Subcutaneous abdominal adipose tissue (tissue), 5 donors: ENCODE measurements at regions not wholly inside any gene's neighbourhood (a gene's known extent, or its start where the extent isn't known, plus 50 kb on each side); places are given as distances from the start of the nearest gene placed in this dataset.
"Not testable (repeated sequence)": the region's sequence is repeated elsewhere in the genome, so short reads cannot be mapped to it uniquely, and the experiment has no call there.

Experiments
- H3K27ac ChIP-seq: one replicate; pipeline ENCODE4 v1.7.0; 2013; ENCODE audit warnings: low read depth, mild to moderate bottlenecking, inconsistent platforms, low read length, moderate library complexity
- H3K27me3 ChIP-seq, 5 donors: one replicate each; pipeline ENCODE4 v1.7.0; 2013; ENCODE audit warnings: low read length in 5 of 5, inconsistent platforms in 1 of 5; ENCODE audit not compliant: control insufficient read depth in 5 of 5, insufficient read depth in 4 of 5
- H3K36me3 ChIP-seq, 5 donors: one replicate each; pipeline ENCODE4 v1.7.0; 2013; ENCODE audit warnings: low read length in 5 of 5; ENCODE audit not compliant: control insufficient read depth in 5 of 5, insufficient read depth in 5 of 5
- H3K4me1 ChIP-seq, 5 donors: one replicate each; pipeline ENCODE4 v1.7.0; 2013; ENCODE audit warnings: low read length in 5 of 5, mild to moderate bottlenecking in 3 of 5, moderate library complexity in 1 of 5; ENCODE audit not compliant: control insufficient read depth in 5 of 5, insufficient read depth in 5 of 5
- H3K4me3 ChIP-seq, 5 donors: one replicate each; pipeline ENCODE4 v1.7.0; 2013; ENCODE audit warnings: low read length in 5 of 5, low read depth in 1 of 5
- H3K9ac ChIP-seq, 5 donors: one replicate each; pipeline ENCODE4 v1.7.0; 2013; ENCODE audit warnings: low read length in 5 of 5, mild to moderate bottlenecking in 4 of 5, moderate library complexity in 3 of 5
- H3K9me3 ChIP-seq, 5 donors: one replicate each; pipeline ENCODE4 v1.7.0; 2013; ENCODE audit warnings: low read length in 5 of 5; ENCODE audit not compliant: control insufficient read depth in 5 of 5
- donor health status: healthy.
- donor health status: healthy.
- donor health status: healthy.
- donor health status: healthy.
- donor health status: healthy.

- no peak overlapping the region for H3K9ac ChIP-seq
- H3K27ac ChIP-seq, result no peak overlapping the region
- H3K9me3 ChIP-seq, result no peaks in the 10 kb centered on the region
- H3K36me3 ChIP-seq, result no peaks in the 10 kb centered on the region
- H3K4me3 ChIP-seq, result no peak overlapping the region
- no peaks in the 10 kb centered on the region for H3K27me3 ChIP-seq
- peaks cover 0 to 12% (median 0%) of the 10 kb centered on the region in 5 donors for H3K4me1 ChIP-seq
Measured at GRCh38 chr5:39539470-39539869, 114.7 kb upstream of the DAB2 start.

- H3K4me1 ChIP-seq, result peaks cover 0 to 3% (median 0%) of the 10 kb centered on the region in 5 donors
- no peak overlapping the region for H3K27ac ChIP-seq
- no peak overlapping the region for H3K4me3 ChIP-seq
- no peaks in the 10 kb centered on the region for H3K36me3 ChIP-seq
- no peaks in the 10 kb centered on the region for H3K9me3 ChIP-seq
- no peak overlapping the region for H3K9ac ChIP-seq
- no peaks in the 10 kb centered on the region for H3K27me3 ChIP-seq
Measured at GRCh38 chr5:39534690-39535089, 109.9 kb upstream of the DAB2 start.

GRCh38 chr5:39533749-39534148 lies 109.0 kb upstream of the DAB2 start:
- Histone ChIP-seq H3K4me3 (no peak overlapping the region), H3K9ac (no peak overlapping the region), H3K27me3 (no peaks in the 10 kb centered on the region), H3K36me3 (no peaks in the 10 kb centered on the region), H3K4me1 (peaks cover 0 to 3% (median 0%) of the 10 kb centered on the region in 5 donors), H3K9me3 (no peaks in the 10 kb centered on the region), H3K27ac (no peak overlapping the region)

GRCh38 chr5:39532511-39532910 lies 107.7 kb upstream of the DAB2 start:
- H3K9ac ChIP-seq, result no peak overlapping the region
- H3K9me3 ChIP-seq, result no peaks in the 10 kb centered on the region

GRCh38 chr5:39531306-39531705 lies 106.5 kb upstream of the DAB2 start:
- Histone ChIP-seq H3K9me3 (no peaks in the 10 kb centered on the region), H3K4me1 (peaks cover 0 to 17% (median 8%) of the 10 kb centered on the region in 5 donors), H3K4me3 (no peak overlapping the region), H3K27ac (no peak overlapping the region), H3K36me3 (no peaks in the 10 kb centered on the region), H3K27me3 (no peaks in the 10 kb centered on the region), H3K9ac (no peak overlapping the region)

More at GRCh38 chr5:39532511-39532910, 107.7 kb upstream of the DAB2 start:
- Histone ChIP-seq H3K27ac (no peak overlapping the region), H3K4me1 (peaks cover 0 to 5% (median 2%) of the 10 kb centered on the region in 5 donors), H3K36me3 (no peaks in the 10 kb centered on the region), H3K4me3 (no peak overlapping the region), H3K27me3 (no peaks in the 10 kb centered on the region)

GRCh38 chr5:39526914-39527477 lies 102.2 kb upstream of the DAB2 start:
- Histone ChIP-seq H3K9ac (peak overlapping the region in 2 of 5 donors; percentile 7 to 12), H3K27ac (peak overlapping the region; percentile 74), H3K9me3 (no peaks in the 10 kb centered on the region), H3K4me1 (peaks cover 0 to 28% (median 8%) of the 10 kb centered on the region in 5 donors), H3K27me3 (no peaks in the 10 kb centered on the region), H3K36me3 (no peaks in the 10 kb centered on the region), H3K4me3 (peak overlapping the region in 3 of 5 donors; percentile 1 to 23 (median 1))

- Histone ChIP-seq H3K27ac (peak overlapping the region; percentile 74), H3K9ac (peak overlapping the region in 1 of 5 donors; percentile 20), H3K4me1 (peaks cover 0 to 28% (median 8%) of the 10 kb centered on the region in 5 donors)
- not testable (repeated sequence) for H3K27me3 ChIP-seq, H3K36me3 ChIP-seq, H3K9me3 ChIP-seq, H3K4me3 ChIP-seq
Measured at GRCh38 chr5:39525781-39526180, 101.0 kb upstream of the DAB2 start.

- H3K27ac ChIP-seq, result peak overlapping the region; percentile 74
- H3K9ac ChIP-seq, result peak overlapping the region in 1 of 5 donors; percentile 20
- H3K4me3 ChIP-seq, result no peak overlapping the region
- peaks cover 0 to 33% (median 13%) of the 10 kb centered on the region in 5 donors for H3K4me1 ChIP-seq
- no peaks in the 10 kb centered on the region for H3K27me3 ChIP-seq
- H3K9me3 ChIP-seq, result no peaks in the 10 kb centered on the region
- no peaks in the 10 kb centered on the region for H3K36me3 ChIP-seq
Measured at GRCh38 chr5:39525271-39525670, 100.5 kb upstream of the DAB2 start.

GRCh38 chr5:39523821-39524220 lies 99.0 kb upstream of the DAB2 start:
- Histone ChIP-seq H3K27ac (no peak overlapping the region), H3K9me3 (no peaks in the 10 kb centered on the region), H3K27me3 (no peaks in the 10 kb centered on the region), H3K9ac (no peak overlapping the region), H3K4me3 (no peak overlapping the region), H3K4me1 (peaks cover 3 to 45% (median 26%) of the 10 kb centered on the region in 5 donors), H3K36me3 (no peaks in the 10 kb centered on the region)

- H3K9ac ChIP-seq, result no peak overlapping the region
- no peaks in the 10 kb centered on the region for H3K27me3 ChIP-seq
- H3K9me3 ChIP-seq, result no peaks in the 10 kb centered on the region
- no peak overlapping the region for H3K4me3 ChIP-seq
- peaks cover 3 to 44% (median 31%) of the 10 kb centered on the region in 5 donors for H3K4me1 ChIP-seq
- no peak overlapping the region for H3K27ac ChIP-seq
- H3K36me3 ChIP-seq, result no peaks in the 10 kb centered on the region
Measured at GRCh38 chr5:39521940-39522590, 97.3 kb upstream of the DAB2 start.
